Suprapubic skin (tissue), 4 donors: ENCODE measurements at regions not wholly inside any gene's neighbourhood (a gene's known extent, or its start where the extent isn't known, plus 50 kb on each side); places are given as distances from the start of the nearest gene placed in this dataset.
"Not testable (repeated sequence)": the region's sequence is repeated elsewhere in the genome, so short reads cannot be mapped to it uniquely, and the experiment has no call there.

Experiments used
- DNase-seq, 2 donors: peaks; one replicate each; pipeline ENCODE4 v3.0.0-alpha.2; 2019; ENCODE audit warnings: low spot score in 2 of 2
- H3K27ac ChIP-seq: fragments of 200-600 bp; sonication (generic); one replicate; pipeline ENCODE4 v1.5.1; 2019
- H3K27me3 ChIP-seq: fragments of 200-600 bp; sonication (generic); one replicate; pipeline ENCODE4 v1.5.1; 2019
- H3K36me3 ChIP-seq: fragments of 200-600 bp; sonication (generic); one replicate; pipeline ENCODE4 v1.5.1; 2019
- H3K4me1 ChIP-seq: fragments of 200-600 bp; sonication (generic); one replicate; pipeline ENCODE4 v1.5.1; 2019
- H3K4me3 ChIP-seq: fragments of 200-600 bp; sonication (generic); one replicate; pipeline ENCODE4 v1.5.1; 2019; ENCODE audit warnings: mild to moderate bottlenecking
- H3K9me3 ChIP-seq: fragments of 200-600 bp; sonication (generic); one replicate; pipeline ENCODE4 v1.5.1; 2019
- EP300 ChIP-seq: sonication (generic); formaldehyde crosslinking; IDR thresholded peaks from one replicate; pipeline ENCODE4 v1.6.1; 2017; ENCODE audit warnings: antibody characterized with exemption
- POLR2A ChIP-seq, 2 donors: fragments of 450-650 bp; IDR thresholded peaks; one replicate each; pipeline ENCODE4 v1.6.1; 2017; ENCODE audit warnings: antibody characterized with exemption in 2 of 2, mild to moderate bottlenecking in 2 of 2, moderate library complexity in 2 of 2
- POLR2AphosphoS5 ChIP-seq, 3 donors: sonication (generic); formaldehyde crosslinking; IDR thresholded peaks; one replicate each; pipeline ENCODE4 v1.6.1; 2017; ENCODE audit warnings: antibody characterized with exemption in 3 of 3
- WGBS: methylation state at CpG from one replicate; pipeline ENCODE4 v1.1.5; 2018; 5-methylcytosine and 5-hydroxymethylcytosine counted together
- TF ChIP-seq, protein P1 (sequence below), 2 donors: fragments of 200-600 bp in 1 of 2; fragments of 450-650 bp in 1 of 2; sonication (generic) in 1 of 2; IDR thresholded peaks; one replicate each; pipeline ENCODE4 v1.5.1; 2016 to 2019; ENCODE audit warnings: antibody characterized with exemption in 2 of 2, mild to moderate bottlenecking in 1 of 2, moderate library complexity in 1 of 2

DNA sequence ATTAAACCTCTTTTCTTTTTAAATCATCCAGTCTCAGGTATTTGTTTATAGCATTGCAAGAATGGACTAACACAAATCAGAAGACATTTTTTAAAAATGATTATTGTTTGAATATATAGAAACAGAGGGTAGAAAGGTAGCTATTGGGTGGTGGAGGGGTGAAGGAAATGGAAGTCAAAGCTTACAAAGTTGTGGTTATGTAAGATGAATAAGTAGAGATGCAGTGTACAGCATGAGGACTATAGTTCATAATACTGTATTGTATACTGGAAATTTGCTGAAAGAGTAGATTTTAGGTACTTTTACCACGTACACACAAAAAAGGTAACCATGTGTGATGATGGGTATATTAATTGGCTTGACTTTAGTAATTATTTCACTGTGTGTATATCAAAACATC, 144.0 kb upstream of the FAM3C start:
- no peaks in the 10 kb centered on the region for H3K9me3 ChIP-seq
- no peak overlapping the region for H3K27ac ChIP-seq
- DNase-seq = no peak
- H3K36me3 ChIP-seq = no peaks in the 10 kb centered on the region
- H3K27me3 ChIP-seq = no peaks in the 10 kb centered on the region
- TF ChIP-seq POLR2AphosphoS5 (IDR thresholded peaks at IDR 0.05) = no peak
- no peak for TF ChIP-seq POLR2A (IDR thresholded peaks at IDR 0.05)
- no peak for TF ChIP-seq EP300
- TF ChIP-seq, protein P1, sequence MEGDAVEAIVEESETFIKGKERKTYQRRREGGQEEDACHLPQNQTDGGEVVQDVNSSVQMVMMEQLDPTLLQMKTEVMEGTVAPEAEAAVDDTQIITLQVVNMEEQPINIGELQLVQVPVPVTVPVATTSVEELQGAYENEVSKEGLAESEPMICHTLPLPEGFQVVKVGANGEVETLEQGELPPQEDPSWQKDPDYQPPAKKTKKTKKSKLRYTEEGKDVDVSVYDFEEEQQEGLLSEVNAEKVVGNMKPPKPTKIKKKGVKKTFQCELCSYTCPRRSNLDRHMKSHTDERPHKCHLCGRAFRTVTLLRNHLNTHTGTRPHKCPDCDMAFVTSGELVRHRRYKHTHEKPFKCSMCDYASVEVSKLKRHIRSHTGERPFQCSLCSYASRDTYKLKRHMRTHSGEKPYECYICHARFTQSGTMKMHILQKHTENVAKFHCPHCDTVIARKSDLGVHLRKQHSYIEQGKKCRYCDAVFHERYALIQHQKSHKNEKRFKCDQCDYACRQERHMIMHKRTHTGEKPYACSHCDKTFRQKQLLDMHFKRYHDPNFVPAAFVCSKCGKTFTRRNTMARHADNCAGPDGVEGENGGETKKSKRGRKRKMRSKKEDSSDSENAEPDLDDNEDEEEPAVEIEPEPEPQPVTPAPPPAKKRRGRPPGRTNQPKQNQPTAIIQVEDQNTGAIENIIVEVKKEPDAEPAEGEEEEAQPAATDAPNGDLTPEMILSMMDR (IDR thresholded peaks at IDR 0.05) = no peak
- no peaks in the 10 kb centered on the region for H3K4me1 ChIP-seq
- H3K4me3 ChIP-seq = no peak overlapping the region
- 95% methylated on average over 1 of the region's 1 CpG for WGBS

DNA sequence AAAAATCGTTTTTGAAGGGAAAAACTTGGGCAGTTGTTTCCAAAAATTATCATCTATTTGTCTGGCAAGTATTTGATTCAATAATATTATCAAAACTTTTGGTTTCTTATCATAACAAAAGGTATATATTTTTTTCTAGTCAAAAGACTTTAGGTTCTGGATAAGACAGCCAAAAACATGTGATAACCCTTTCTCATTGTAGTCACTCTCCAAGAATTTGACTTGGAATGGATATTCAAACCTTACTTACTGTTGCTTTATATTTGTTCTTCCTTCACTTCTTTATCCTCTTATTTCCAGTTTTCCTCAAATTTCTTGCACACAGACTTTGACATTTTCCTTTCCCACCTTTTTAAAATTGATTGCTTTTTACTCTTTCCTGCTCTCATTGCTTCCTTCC, 140.9 kb upstream of the FAM3C start:
- 26% methylated on average over 1 of the region's 1 CpG for WGBS
- Histone ChIP-seq H3K27me3 (no peaks in the 10 kb centered on the region), H3K27ac (no peak overlapping the region), H3K4me3 (no peak overlapping the region), H3K4me1 (no peaks in the 10 kb centered on the region), H3K36me3 (no peaks in the 10 kb centered on the region), H3K9me3 (no peaks in the 10 kb centered on the region)
- no peak for DNase-seq
- TF ChIP-seq POLR2A (IDR thresholded peaks at IDR 0.05) (no peak), POLR2AphosphoS5 (IDR thresholded peaks at IDR 0.05) (no peak), EP300 (no peak)
- TF ChIP-seq, protein P1 (IDR thresholded peaks at IDR 0.05) = no peak

DNA sequence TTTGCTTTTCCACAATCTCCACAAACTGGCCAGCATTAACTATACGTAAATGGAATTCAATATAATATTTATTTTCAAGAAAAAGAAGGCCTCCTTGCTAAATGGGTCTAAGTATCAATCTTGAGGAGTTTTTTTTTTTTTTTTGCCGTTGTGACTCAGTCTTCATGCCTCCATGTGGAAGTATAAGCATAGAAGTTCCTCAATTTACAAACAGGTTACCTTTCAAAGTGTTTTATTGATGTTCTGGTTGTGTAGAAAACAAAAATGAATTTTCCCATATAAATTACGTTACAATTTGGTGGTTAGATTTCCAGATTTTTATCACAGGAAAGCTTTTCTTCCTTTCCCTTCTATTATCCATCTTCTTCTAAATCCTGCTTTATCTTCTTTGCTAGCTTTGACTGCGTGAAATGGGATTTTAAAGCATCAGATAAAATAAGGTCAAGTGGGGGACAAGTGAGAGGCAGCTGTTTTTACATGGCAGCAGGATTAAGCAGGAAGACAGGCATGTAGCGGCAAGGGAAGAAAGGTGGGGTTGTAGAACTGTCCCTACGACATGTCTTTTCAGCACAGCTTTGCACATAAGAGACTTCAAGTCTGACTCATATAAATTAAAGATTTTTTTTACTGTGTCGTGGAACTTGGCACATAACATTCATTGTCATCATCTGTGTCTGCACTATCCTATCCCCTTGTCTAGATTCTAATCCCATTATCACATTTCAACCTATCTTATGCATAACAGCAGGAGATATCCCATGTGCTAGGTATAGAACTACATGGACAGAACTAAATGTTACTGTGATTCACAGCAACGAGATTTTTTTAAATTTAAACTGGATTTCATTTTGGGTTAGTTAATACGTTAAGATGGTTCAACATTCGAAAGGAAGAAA, 135.3 kb upstream of the FAM3C start:
- peaks cover 5% of the 10 kb centered on the region for H3K4me1 ChIP-seq
- WGBS = 79% methylated on average over 10 of the region's 10 CpGs
- H3K27ac ChIP-seq = no peak overlapping the region

DNA sequence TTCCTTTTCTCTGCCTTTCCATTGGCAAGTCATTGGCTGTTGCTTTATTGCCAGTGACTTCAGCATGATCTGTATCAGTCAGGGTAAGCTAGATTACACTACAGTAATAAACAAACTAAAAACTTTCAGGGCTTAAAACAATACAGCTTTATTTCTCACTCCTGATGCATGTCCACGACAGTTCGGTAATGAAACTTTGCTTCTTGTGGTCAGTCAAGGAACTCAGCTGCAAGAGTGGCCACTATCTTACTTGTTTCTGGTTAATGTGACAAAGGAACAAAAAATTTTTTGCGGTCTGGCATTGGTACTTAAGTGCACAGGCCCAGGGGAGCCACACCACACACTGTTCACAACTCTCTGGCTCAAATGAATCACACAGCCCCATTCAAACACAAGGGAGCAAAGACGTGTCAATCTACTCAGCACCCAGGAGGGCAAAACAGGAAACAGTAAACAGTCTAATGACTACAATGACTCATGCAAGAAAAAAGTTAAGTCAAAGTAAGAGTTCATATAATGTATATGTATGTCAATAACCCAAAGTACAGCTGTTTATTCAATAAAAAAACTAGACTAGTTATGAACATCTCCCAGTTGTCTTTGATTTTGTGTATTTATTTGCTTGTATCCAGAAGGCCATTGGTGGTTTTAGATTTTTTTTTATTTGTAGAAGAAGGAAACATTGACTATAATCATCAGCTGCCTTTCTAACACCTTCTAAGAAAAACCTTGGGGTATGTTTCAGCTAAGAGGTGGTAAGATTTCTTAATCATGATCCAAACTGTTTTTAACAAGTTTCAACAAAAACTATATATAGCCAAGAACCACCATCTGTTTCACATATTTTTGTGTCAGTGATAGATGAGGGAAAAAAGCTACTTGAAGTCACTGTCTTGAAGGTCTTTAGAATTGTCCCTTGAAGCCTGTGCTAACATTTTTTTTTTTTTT, 134.4 kb upstream of the FAM3C start:
- TF ChIP-seq EP300 = no peak
- TF ChIP-seq POLR2AphosphoS5 (IDR thresholded peaks at IDR 0.05) = no peak
- no peak for TF ChIP-seq POLR2A (IDR thresholded peaks at IDR 0.05)
- TF ChIP-seq, protein P1 (IDR thresholded peaks at IDR 0.05) = no peak
- Histone ChIP-seq H3K36me3 (no peaks in the 10 kb centered on the region), H3K9me3 (no peaks in the 10 kb centered on the region), H3K27ac (no peak overlapping the region), H3K27me3 (no peaks in the 10 kb centered on the region), H3K4me1 (peaks cover 5% of the 10 kb centered on the region), H3K4me3 (no peak overlapping the region)
- 54% methylated on average over 4 of the region's 4 CpGs for WGBS
- no peak for DNase-seq

More for the DNA sequence above, 135.3 kb upstream of the FAM3C start:
- Histone ChIP-seq H3K4me3 (no peak overlapping the region), H3K9me3 (no peaks in the 10 kb centered on the region), H3K27me3 (no peaks in the 10 kb centered on the region), H3K36me3 (no peaks in the 10 kb centered on the region)
- DNase-seq = no peak
- TF ChIP-seq EP300 = no peak
- TF ChIP-seq POLR2A (IDR thresholded peaks at IDR 0.05) = no peak
- TF ChIP-seq POLR2AphosphoS5 (IDR thresholded peaks at IDR 0.05) = no peak
- TF ChIP-seq, protein P1 (IDR thresholded peaks at IDR 0.05) = no peak

DNA sequence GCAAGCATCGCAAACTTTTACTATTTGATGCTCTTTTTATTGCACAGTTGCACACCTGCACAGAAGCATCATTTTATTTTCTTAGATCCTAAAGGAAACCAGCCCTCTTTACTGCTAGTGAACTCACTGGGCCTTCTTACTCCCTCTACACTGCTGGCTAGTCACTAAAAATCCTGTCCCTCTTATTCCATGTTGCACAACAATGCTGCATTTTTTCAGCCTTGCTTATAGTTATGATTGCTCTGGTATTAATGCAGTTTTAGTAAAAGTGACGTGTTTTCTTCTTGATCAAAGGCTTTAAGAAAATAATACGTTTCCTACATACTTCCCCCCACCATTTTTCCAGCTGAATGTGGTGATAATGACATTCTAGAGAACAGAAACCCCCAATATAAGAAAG, 132.9 kb upstream of the FAM3C start:
- H3K27me3 ChIP-seq = no peaks in the 10 kb centered on the region

DNA sequence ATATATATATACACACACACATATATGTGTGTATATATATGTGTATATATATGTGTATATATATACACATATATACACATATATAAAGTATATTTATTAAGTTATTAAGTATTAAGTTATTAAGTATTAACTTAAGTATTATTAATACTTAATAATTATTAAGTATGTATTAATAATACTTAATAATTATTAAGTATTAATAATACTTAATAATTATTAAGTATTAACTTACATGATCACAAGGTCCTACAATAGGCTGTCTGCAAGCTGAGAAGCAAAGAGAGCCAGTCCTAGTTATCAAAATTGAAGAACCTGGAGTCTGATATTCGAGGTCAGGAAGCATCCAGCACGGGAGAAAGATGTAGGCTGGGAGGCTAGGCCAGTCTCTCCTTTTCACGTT, 130.1 kb upstream of the FAM3C start:
- not testable (repeated sequence) for H3K4me3 ChIP-seq, H3K36me3 ChIP-seq, H3K27ac ChIP-seq, H3K4me1 ChIP-seq, H3K9me3 ChIP-seq, H3K27me3 ChIP-seq, DNase-seq
- WGBS = 79% methylated on average over 3 of the region's 3 CpGs

More for the DNA sequence above, 132.9 kb upstream of the FAM3C start:
- H3K4me1 ChIP-seq = peaks cover 5% of the 10 kb centered on the region
- H3K4me3 ChIP-seq = no peak overlapping the region
- no peak for DNase-seq
- WGBS = 82% methylated on average over 3 of the region's 3 CpGs
- no peak for TF ChIP-seq POLR2AphosphoS5 (IDR thresholded peaks at IDR 0.05)
- TF ChIP-seq, protein P1 (IDR thresholded peaks at IDR 0.05) = no peak
- no peak for TF ChIP-seq POLR2A (IDR thresholded peaks at IDR 0.05)
- no peak for TF ChIP-seq EP300
- H3K9me3 ChIP-seq = no peaks in the 10 kb centered on the region
- no peak overlapping the region for H3K27ac ChIP-seq
- no peaks in the 10 kb centered on the region for H3K36me3 ChIP-seq
